GM23338 (cell line): ENCODE measurements at regions not wholly inside any gene's neighbourhood (a gene's known extent, or its start where the extent isn't known, plus 50 kb on each side); places are given as distances from the start of the nearest gene placed in this dataset.

Experiments
- ATAC-seq: fragments of 200-7000 bp; cut with Tn5 transposase; 3 replicates; pipeline ENCODE4 v1.9.1; 2020
- DNase-seq: peaks from one replicate; pipeline ENCODE4 v3.0.0-alpha.2; 2015; ENCODE audit warnings: low spot score
- H2AFZ ChIP-seq: fragments of 200-600 bp; sonication (generic); 2 replicates; pipeline ENCODE4 v1.8.0; 2016; ENCODE audit warnings: antibody characterized with exemption, mild to moderate bottlenecking, moderate library complexity
- H3F3A ChIP-seq: fragments of 200-600 bp; sonication (generic); replicated peaks from 2 replicates; pipeline ENCODE4 v1.8.0; 2017; ENCODE audit warnings: antibody characterized with exemption, mixed run types, low read depth
- H3K27ac ChIP-seq: fragments of 200-600 bp; sonication (generic); 2 replicates; pipeline ENCODE4 v1.6.1; 2016; ENCODE audit warnings: low read depth
- H3K27me3 ChIP-seq: fragments of 200-600 bp; sonication (generic); 2 replicates; pipeline ENCODE4 v1.8.0; 2016; ENCODE audit warnings: mild to moderate bottlenecking, mixed run types, moderate library complexity; ENCODE audit not compliant: insufficient read depth
- H3K36me3 ChIP-seq: fragments of 200-600 bp; sonication (generic); 2 replicates; pipeline ENCODE4 v1.8.0; 2016; ENCODE audit warnings: mild to moderate bottlenecking; ENCODE audit not compliant: insufficient read depth
- H3K4me1 ChIP-seq: fragments of 200-600 bp; sonication (generic); 2 replicates; pipeline ENCODE4 v1.8.0; 2016; ENCODE audit warnings: mild to moderate bottlenecking, moderate library complexity; ENCODE audit not compliant: insufficient read depth
- H3K4me2 ChIP-seq: fragments of 200-600 bp; sonication (generic); 2 replicates; pipeline ENCODE4 v1.7.1; 2017; ENCODE audit warnings: mixed run types
- H3K4me3 ChIP-seq: fragments of 200-600 bp; sonication (generic); 2 replicates; pipeline ENCODE4 v1.6.1; 2016; ENCODE audit warnings: mixed run types
- H3K79me2 ChIP-seq: fragments of 200-600 bp; sonication (generic); replicated peaks from 2 replicates; pipeline ENCODE4 v1.8.0; 2017; ENCODE audit warnings: mild to moderate bottlenecking; ENCODE audit not compliant: insufficient read depth
- H3K9me2 ChIP-seq: fragments of 200-600 bp; sonication (generic); 2 replicates; pipeline ENCODE4 v1.8.0; 2017; ENCODE audit not compliant: insufficient read depth
- H4K20me1 ChIP-seq: fragments of 200-600 bp; sonication (generic); replicated peaks from 2 replicates; pipeline ENCODE4 v1.8.0; 2017; ENCODE audit warnings: mild to moderate bottlenecking; ENCODE audit not compliant: insufficient read depth
- H3K27ac Mint-ChIP-seq: 2 replicates; pipeline ENCODE4 v1.8.0; 2020; ENCODE audit warnings: inconsistent platforms, mild to moderate bottlenecking, moderate library complexity, mixed read lengths
- H3K27me3 Mint-ChIP-seq: 3 replicates; pipeline ENCODE4 v1.8.0; 2022; ENCODE audit warnings: low read depth, mild to moderate bottlenecking, moderate library complexity, mixed read lengths, inconsistent platforms; ENCODE audit not compliant: insufficient read depth, poor library complexity
- H3K36me3 Mint-ChIP-seq: 3 replicates; pipeline ENCODE4 v1.8.0; 2021; ENCODE audit warnings: low read depth, mild to moderate bottlenecking, inconsistent platforms, moderate library complexity, mixed read lengths
- H3K4me1 Mint-ChIP-seq: 3 replicates; pipeline ENCODE4 v1.8.0; 2020; ENCODE audit warnings: mild to moderate bottlenecking, inconsistent platforms, mixed read lengths
- H3K4me3 Mint-ChIP-seq: 3 replicates; pipeline ENCODE4 v1.8.0; 2021; ENCODE audit warnings: moderate library complexity, mild to moderate bottlenecking, inconsistent platforms, mixed read lengths
- H3K9me3 Mint-ChIP-seq: 3 replicates; pipeline ENCODE4 v1.8.0; 2020; ENCODE audit warnings: moderate library complexity, mild to moderate bottlenecking, inconsistent platforms, mixed read lengths
- CREB1 ChIP-seq: fragments of 250-450 bp; sonication (Bioruptor Pico); IDR thresholded peaks from 2 replicates; pipeline ENCODE4 v1.5.0; 2020; ENCODE audit warnings: low read depth, mild to moderate bottlenecking, moderate library complexity
- ETS1 ChIP-seq: IDR thresholded peaks from 2 replicates; pipeline ENCODE4 v1.6.1; 2016; ENCODE audit warnings: antibody characterized with exemption
- EZH2phosphoT487 ChIP-seq: fragments of 200-600 bp; sonication (generic); IDR thresholded peaks from one replicate; pipeline ENCODE4 v1.8.1; 2018; ENCODE audit warnings: antibody characterized with exemption; ENCODE audit not compliant: unreplicated experiment
- POLR2AphosphoS5 ChIP-seq: IDR thresholded peaks from 2 replicates; pipeline ENCODE4 v1.6.1; 2016; ENCODE audit warnings: antibody characterized with exemption, low read depth
- STAT1 ChIP-seq: IDR thresholded peaks from one replicate; pipeline ENCODE4 v1.6.1; 2016; ENCODE audit warnings: antibody characterized with exemption; ENCODE audit not compliant: unreplicated experiment
- ZNF114 ChIP-seq: fragments of 250-450 bp; sonication (Bioruptor Pico); IDR thresholded peaks from 2 replicates; pipeline ENCODE4 v1.5.0; 2020; ENCODE audit warnings: mild to moderate bottlenecking, moderate library complexity
- TF ChIP-seq, protein P1 (sequence below): fragments of 250-450 bp; sonication (Bioruptor Pico); IDR thresholded peaks from 2 replicates; pipeline ENCODE4 v1.5.0; 2020; ENCODE audit warnings: mild to moderate bottlenecking, moderate library complexity
- TF ChIP-seq, protein P2 (sequence below), 2 experiments: fragments of 200-600 bp in 1 of 2; sonication (generic) in 1 of 2; conservative IDR thresholded peaks; 2 replicates each; pipeline versions ENCODE4 v1.5.1 to v1.6.1; 2016 to 2017; ENCODE audit warnings: antibody characterized with exemption in 2 of 2, low read depth in 2 of 2, mild to moderate bottlenecking in 2 of 2, moderate library complexity in 1 of 2

DNA sequence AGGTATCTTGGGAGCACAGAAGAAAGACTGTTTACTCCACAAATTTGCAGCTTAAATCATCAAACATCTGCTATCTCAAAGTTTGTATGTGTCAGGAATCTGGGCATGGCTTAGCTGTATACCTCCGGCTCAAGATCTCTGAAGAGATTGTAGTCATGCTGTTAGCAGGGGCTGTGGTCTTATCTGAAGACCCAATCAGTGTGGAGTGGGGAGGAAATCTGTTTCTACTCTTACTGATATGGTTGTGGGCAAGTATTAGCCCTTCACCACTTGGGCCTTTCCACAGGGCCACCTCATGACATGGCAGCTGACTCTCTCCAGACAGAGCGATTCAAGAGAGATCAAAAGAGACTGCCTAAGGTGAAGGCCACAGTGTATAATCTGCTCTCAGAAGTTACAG is 438.7 kb downstream of the KIF2B start (continued):
- TF ChIP-seq, protein P1, sequence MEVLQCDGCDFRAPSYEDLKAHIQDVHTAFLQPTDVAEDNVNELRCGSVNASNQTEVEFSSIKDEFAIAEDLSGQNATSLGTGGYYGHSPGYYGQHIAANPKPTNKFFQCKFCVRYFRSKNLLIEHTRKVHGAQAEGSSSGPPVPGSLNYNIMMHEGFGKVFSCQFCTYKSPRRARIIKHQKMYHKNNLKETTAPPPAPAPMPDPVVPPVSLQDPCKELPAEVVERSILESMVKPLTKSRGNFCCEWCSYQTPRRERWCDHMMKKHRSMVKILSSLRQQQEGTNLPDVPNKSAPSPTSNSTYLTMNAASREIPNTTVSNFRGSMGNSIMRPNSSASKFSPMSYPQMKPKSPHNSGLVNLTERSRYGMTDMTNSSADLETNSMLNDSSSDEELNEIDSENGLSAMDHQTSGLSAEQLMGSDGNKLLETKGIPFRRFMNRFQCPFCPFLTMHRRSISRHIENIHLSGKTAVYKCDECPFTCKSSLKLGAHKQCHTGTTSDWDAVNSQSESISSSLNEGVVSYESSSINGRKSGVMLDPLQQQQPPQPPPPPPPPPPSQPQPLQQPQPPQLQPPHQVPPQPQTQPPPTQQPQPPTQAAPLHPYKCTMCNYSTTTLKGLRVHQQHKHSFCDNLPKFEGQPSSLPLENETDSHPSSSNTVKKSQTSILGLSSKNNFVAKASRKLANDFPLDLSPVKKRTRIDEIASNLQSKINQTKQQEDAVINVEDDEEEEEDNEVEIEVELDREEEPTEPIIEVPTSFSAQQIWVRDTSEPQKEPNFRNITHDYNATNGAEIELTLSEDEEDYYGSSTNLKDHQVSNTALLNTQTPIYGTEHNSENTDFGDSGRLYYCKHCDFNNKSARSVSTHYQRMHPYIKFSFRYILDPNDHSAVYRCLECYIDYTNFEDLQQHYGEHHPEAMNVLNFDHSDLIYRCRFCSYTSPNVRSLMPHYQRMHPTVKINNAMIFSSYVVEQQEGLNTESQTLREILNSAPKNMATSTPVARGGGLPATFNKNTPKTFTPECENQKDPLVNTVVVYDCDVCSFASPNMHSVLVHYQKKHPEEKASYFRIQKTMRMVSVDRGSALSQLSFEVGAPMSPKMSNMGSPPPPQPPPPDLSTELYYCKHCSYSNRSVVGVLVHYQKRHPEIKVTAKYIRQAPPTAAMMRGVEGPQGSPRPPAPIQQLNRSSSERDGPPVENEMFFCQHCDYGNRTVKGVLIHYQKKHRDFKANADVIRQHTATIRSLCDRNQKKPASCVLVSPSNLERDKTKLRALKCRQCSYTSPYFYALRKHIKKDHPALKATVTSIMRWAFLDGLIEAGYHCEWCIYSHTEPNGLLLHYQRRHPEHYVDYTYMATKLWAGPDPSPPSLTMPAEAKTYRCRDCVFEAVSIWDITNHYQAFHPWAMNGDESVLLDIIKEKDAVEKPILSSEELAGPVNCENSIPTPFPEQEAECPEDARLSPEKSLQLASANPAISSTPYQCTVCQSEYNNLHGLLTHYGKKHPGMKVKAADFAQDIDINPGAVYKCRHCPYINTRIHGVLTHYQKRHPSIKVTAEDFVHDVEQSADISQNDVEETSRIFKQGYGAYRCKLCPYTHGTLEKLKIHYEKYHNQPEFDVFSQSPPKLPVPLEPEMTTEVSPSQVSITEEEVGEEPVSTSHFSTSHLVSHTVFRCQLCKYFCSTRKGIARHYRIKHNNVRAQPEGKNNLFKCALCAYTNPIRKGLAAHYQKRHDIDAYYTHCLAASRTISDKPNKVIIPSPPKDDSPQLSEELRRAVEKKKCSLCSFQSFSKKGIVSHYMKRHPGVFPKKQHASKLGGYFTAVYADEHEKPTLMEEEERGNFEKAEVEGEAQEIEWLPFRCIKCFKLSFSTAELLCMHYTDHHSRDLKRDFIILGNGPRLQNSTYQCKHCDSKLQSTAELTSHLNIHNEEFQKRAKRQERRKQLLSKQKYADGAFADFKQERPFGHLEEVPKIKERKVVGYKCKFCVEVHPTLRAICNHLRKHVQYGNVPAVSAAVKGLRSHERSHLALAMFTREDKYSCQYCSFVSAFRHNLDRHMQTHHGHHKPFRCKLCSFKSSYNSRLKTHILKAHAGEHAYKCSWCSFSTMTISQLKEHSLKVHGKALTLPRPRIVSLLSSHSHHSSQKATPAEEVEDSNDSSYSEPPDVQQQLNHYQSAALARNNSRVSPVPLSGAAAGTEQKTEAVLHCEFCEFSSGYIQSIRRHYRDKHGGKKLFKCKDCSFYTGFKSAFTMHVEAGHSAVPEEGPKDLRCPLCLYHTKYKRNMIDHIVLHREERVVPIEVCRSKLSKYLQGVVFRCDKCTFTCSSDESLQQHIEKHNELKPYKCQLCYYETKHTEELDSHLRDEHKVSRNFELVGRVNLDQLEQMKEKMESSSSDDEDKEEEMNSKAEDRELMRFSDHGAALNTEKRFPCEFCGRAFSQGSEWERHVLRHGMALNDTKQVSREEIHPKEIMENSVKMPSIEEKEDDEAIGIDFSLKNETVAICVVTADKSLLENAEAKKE (CRISPR knock-in tag): no peak

DNA sequence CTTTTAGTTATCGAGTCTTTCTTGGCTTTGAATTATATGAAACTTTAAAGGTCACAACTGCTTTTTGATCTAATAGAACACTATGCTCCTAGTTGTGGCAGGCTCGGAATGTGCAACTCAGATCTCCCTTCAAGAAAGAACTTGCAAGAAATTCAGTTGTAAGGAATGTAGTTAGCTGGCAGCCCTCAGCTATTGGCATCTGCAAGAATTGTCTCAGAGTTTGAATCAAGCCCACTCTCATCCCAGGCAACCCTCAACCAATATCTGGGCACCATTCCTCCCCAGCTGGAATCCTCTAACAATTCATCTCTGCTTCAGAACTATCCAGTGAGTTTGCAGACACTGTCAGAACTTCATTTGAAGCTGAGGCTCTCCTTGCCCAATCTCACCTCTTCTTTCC is 447.2 kb downstream of the KIF2B start:
- H3K9me2 ChIP-seq: peaks cover 7% of the 10 kb centered on the region
- Mint-ChIP-seq H3K9me3 (peaks cover 9% of the 10 kb centered on the region), H3K36me3 (peaks cover 15% of the 10 kb centered on the region), H3K27me3 (no peaks in the 10 kb centered on the region), H3K4me3 (no peak overlapping the region), H3K4me1 (peaks cover 13% of the 10 kb centered on the region), H3K27ac (no peak overlapping the region)
- H4K20me1 ChIP-seq: no peaks in the 10 kb centered on the region
- no peak overlapping the region for H3K4me2 ChIP-seq
- no peak overlapping the region for H2AFZ ChIP-seq
- H3K27me3 ChIP-seq: no peaks in the 10 kb centered on the region
- H3K79me2 ChIP-seq: no peaks in the 10 kb centered on the region
- H3K4me1 ChIP-seq: peaks cover 12% of the 10 kb centered on the region; the same call in 1 of the 2 replicates
- H3K27ac ChIP-seq: no peak overlapping the region
- H3K36me3 ChIP-seq: no peaks in the 10 kb centered on the region
- H3F3A ChIP-seq: no peaks in the 10 kb centered on the region
- H3K4me3 ChIP-seq: no peak overlapping the region
- DNase-seq: no peak
- ATAC-seq: no peak
- TF ChIP-seq POLR2AphosphoS5: no peak

DNA sequence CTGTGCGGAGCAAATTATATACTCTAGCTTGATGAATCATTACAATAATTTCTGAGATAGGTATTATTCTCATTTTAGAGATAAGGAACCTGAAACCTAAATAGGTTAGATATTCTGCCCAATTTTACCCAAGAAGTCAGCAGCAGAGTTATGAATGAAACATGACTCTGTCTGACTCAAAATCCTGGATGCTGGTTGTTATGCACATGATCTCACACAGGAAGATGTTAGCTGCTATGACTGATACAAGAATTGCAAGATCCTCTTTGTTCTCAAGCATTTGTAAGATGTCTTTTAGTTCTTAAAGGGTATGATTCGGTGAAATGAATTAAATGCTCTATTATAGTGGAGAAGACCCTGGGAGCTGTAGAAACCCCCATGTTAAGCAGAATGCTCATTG is 447.8 kb downstream of the KIF2B start:
- H3K27ac Mint-ChIP-seq: no peak overlapping the region
- H3K4me3 ChIP-seq: no peak overlapping the region
- H3K27ac ChIP-seq: no peak overlapping the region
- TF ChIP-seq STAT1 (no peak), ETS1 (no peak), ZNF114 (CRISPR knock-in tag) (no peak), EZH2phosphoT487 (no peak), CREB1 (no peak)
- TF ChIP-seq, protein P2, sequence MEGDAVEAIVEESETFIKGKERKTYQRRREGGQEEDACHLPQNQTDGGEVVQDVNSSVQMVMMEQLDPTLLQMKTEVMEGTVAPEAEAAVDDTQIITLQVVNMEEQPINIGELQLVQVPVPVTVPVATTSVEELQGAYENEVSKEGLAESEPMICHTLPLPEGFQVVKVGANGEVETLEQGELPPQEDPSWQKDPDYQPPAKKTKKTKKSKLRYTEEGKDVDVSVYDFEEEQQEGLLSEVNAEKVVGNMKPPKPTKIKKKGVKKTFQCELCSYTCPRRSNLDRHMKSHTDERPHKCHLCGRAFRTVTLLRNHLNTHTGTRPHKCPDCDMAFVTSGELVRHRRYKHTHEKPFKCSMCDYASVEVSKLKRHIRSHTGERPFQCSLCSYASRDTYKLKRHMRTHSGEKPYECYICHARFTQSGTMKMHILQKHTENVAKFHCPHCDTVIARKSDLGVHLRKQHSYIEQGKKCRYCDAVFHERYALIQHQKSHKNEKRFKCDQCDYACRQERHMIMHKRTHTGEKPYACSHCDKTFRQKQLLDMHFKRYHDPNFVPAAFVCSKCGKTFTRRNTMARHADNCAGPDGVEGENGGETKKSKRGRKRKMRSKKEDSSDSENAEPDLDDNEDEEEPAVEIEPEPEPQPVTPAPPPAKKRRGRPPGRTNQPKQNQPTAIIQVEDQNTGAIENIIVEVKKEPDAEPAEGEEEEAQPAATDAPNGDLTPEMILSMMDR (conservative IDR thresholded peaks at IDR 0.05; ENCODE audit: low read depth in 2 of 2): no peak

More for the DNA sequence above, 447.8 kb downstream of the KIF2B start:
- Histone ChIP-seq H2AFZ (no peak overlapping the region), H3K27me3 (no peaks in the 10 kb centered on the region), H3K36me3 (no peaks in the 10 kb centered on the region), H3K4me2 (no peak overlapping the region), H3K79me2 (no peaks in the 10 kb centered on the region), H4K20me1 (no peaks in the 10 kb centered on the region), H3K4me1 (peaks cover 12% of the 10 kb centered on the region; the same call in 1 of the 2 replicates), H3K9me2 (peaks cover 7% of the 10 kb centered on the region), H3F3A (no peaks in the 10 kb centered on the region)
- peaks cover 13% of the 10 kb centered on the region for H3K4me1 Mint-ChIP-seq
- ATAC-seq (no peak), DNase-seq (no peak)
- H3K4me3 Mint-ChIP-seq: no peak overlapping the region
- H3K9me3 Mint-ChIP-seq: peaks cover 3% of the 10 kb centered on the region; the same call in 1 of the 3 replicates
- H3K27me3 Mint-ChIP-seq: no peaks in the 10 kb centered on the region
- peaks cover 10% of the 10 kb centered on the region; the same call in 2 of the 3 replicates for H3K36me3 Mint-ChIP-seq
